HPDE6-E6E7 (cell line): ENCODE measurements at regions not wholly inside any gene's neighbourhood (a gene's known extent, or its start where the extent isn't known, plus 50 kb on each side); places are given as distances from the start of the nearest gene placed in this dataset.

Experiments used
- DNase-seq: peaks from one replicate; pipeline ENCODE4 v3.0.0; 2011; ENCODE audit warnings: missing footprints; ENCODE audit errors: extremely low spot score

DNA sequence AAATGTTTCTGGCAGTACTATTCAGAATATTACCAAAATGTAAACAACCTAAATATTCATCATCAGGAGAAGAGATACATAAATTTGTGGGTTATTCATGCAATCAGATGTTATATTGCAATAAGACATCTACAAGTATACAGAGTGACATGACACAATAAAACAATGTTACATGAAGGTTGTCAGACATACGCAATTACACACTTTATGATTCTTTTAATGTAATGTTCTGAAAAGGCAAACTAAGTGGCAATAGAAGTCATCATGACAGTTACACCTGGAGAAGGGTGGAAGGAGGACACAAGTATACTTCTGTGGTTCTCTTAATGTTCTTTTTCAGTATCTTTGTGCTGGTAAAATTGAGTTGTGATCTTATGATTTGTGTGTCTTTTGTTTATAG, 95.8 kb upstream of the PRR20A start:
- no peak for DNase-seq

DNA sequence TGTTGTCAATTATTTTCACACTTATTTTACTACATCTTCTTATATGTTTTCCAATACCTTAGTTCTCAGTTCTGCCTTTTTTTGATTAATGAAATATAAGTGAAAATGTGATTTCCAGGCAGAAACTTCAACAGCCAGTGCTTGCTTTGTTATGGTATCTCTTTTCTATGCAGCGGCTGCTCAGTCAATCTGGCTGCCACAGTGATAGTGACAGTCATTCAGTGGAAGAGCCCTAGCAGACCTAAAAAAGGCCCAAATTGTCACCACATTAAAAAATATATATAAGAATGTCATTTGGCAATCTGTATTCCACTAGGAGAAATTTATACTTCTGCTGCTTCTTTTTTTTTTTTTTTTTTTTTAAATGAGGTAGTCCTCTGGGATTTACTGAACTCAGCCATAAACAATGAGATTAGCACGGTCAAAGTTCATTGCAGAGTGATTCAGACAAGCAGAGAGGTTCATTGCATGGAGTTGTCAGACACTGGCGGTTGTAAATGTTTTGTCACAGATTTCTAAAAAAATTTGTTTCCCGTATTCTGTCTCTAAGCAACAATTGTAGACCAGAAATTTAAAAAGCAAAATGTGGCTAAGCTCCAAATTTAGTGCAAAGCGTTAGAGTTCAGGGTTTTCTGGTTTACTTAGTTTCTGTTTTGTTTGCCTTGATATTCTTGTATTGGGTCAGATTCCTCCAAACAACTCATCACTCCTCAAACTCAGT, 94.7 kb upstream of the PRR20A start:
- no peak for DNase-seq

DNA sequence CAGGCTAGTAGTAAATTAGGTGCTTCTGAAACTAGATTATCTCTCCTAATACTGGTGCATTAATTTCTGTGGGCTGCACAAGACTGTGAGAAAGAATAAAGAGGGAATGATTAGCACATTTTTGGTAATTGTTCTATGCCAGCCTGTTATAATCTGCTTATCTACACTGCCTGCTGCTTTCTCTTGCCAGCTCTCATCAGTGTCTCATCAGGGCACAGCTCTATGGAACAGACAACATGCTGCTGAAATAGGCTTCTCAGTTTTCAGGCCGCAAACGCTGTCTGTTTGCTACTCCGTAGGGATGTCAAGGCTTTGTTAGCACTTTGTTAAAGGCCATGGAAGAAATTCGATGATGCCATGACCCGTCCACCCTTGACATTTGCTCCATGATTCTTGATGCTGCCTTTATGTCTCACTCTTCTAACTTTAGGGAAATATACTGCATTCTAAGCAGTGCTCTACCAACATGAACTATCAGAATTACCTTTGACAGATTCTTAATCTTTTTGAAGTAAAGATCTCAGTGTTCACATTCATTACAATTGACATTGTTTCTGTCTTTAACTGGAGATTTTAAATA, 84.0 kb upstream of the PRR20A start:
- no peak for DNase-seq

DNA sequence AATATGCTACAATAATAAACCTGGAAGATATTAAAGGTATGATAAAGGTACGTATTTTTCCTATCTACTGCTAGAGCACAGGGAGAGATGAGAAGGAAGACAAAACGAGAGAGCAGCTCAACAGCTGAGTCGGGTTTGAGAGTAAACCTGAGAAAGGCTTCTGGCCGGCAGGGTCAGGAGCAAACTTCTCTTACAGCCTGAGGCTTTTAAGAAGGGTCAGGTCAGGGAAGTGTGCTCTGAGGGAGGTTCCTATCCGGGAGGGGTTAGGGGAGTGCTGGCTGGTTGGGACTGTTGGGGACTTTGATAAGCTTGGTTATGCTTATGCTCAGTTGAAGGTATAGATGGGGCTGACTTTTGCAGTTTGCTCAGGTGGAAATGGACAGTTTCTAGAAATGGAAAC, 77.7 kb upstream of the PRR20A start:
- DNase-seq: no peak

DNA sequence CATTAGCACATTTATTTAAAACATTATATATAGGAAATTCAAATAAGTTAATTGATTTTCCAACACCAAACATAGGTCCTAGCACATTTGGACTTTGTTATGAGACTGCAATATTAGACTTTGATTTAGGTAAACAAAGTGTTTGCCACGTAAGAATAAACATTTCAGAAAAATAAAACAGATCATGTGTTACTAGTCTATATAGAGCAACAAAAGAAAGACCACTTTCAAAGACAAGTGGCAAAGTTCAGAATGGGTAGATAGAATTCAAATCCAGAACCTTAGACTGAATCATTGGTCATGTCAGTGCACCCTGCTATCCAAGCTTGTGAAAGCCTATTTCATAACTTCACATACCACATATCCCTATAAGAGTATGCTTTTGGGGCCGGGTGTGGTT, 66.7 kb upstream of the PRR20A start:
- no peak for DNase-seq

DNA sequence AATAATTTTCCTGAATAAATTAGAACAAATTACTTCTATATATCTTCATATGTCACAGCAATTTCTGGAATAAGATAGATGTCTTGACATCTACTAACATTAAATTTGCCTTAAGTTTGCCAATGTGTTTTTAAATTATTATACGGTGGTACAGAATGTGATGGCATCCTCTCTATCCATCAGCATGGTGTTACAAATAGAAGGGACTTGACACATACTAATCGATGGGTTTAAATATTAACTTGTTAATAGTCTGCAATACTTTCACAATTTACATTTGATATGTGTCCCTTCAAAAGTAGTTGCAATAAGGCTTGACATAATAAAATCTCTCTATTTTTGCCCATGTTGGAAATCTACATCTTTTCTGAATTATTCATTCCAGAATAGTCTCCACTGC, 65.1 kb upstream of the PRR20A start:
- DNase-seq: no peak

DNA sequence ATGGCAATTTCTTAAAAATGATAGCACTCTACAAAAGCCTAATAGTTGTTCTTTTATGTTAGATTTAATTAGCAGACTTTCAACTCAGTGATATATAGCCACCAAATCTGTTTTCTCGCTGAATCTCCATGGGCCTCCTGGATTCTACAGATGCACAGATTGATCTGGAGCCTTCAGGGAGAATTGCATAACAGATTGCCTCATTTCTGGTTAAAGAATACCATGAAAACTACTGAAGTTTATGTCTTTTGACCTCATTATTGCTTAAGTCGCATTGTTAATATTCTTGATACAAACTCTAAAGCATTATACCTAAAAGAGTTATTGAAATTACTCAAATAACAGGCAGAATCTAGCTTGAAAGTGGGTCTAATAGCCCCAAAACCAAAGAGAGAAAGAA, 53.7 kb upstream of the PRR20A start:
- DNase-seq: no peak
